Tongue (tissue), 1 donor: ENCODE measurements at regions not wholly inside any gene's neighbourhood (a gene's known extent, or its start where the extent isn't known, plus 50 kb on each side); places are given as distances from the start of the nearest gene placed in this dataset.
A peak's percentile ranks its signal among the peaks of the same experiment; 100 is the strongest.

ENCODE experiments used
- DNase-seq: peaks from one replicate; pipeline ENCODE4 v3.0.0-alpha.2; 2015

- DNase-seq = no peak
These were observed 527.4 kb downstream of the BRD1 start for GRCh38 chr22:49300241-49300640.

GRCh38 chr22:49299821-49300231, 527.8 kb downstream of the BRD1 start:
- no peak for DNase-seq

GRCh38 chr22:49298834-49299750, 528.6 kb downstream of the BRD1 start:
- no peak for DNase-seq

GRCh38 chr22:49297871-49298721, 529.6 kb downstream of the BRD1 start:
- DNase-seq = peak; percentile 34

GRCh38 chr22:49297286-49297870, 530.3 kb downstream of the BRD1 start:
- DNase-seq = no peak

GRCh38 chr22:49296561-49296960, 531.1 kb downstream of the BRD1 start:
- DNase-seq = no peak

GRCh38 chr22:49295851-49296560, 531.7 kb downstream of the BRD1 start:
- peak; percentile 34 for DNase-seq

GRCh38 chr22:49295465-49295743, 532.3 kb downstream of the BRD1 start:
- no peak for DNase-seq

GRCh38 chr22:49294656-49295464, 532.8 kb downstream of the BRD1 start:
- DNase-seq = no peak

- DNase-seq = no peak
These were observed 534.8 kb downstream of the BRD1 start for GRCh38 chr22:49292909-49293308.

- no peak for DNase-seq
These were observed 535.9 kb downstream of the BRD1 start for GRCh38 chr22:49291781-49292180.

GRCh38 chr22:49291169-49291568, 536.5 kb downstream of the BRD1 start:
- DNase-seq = no peak

- no peak for DNase-seq
These were observed 537.0 kb downstream of the BRD1 start for GRCh38 chr22:49290711-49291110.

GRCh38 chr22:49289822-49290679, 537.6 kb downstream of the BRD1 start:
- peak; percentile 11 for DNase-seq

GRCh38 chr22:49286181-49286760, 541.4 kb downstream of the BRD1 start:
- no peak for DNase-seq

- DNase-seq = no peak
These were observed 542.7 kb downstream of the BRD1 start for GRCh38 chr22:49284931-49285330.

- no peak for DNase-seq
These were observed 543.5 kb downstream of the BRD1 start for GRCh38 chr22:49284056-49284784.

GRCh38 chr22:49282596-49282995, 545.1 kb downstream of the BRD1 start:
- DNase-seq = no peak
